ENCODE measurements at regions not wholly inside any gene's neighbourhood (a gene's known extent, or its start where the extent isn't known, plus 50 kb on each side); places are given as distances from the start of the nearest gene placed in this dataset.

DNA sequence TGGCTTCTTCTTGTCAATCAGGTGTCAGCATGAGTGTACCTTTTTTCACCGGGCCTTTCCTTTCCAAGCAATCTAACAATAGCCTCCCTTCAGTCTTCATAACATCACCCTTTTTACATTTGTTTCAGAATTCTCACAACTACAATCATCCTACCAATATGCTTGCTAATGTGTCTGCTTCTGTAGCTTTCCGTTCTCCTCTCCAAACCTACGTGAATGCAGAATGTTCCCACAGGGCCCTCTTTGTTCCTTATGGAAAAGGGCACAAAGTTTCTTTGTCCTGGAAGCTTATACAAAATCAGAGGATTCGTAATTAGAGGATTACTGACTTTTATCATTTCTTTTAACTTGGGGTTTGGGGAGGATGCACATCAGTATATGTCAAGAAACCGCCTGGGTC, 461.8 kb downstream of the CENPC start:
- H3K4me3 ChIP-seq (replicated peaks; ENCODE audit: insufficient read depth, low read length) = no peak overlapping the region
- no peaks in the 10 kb centered on the region for H3K27me3 ChIP-seq (ENCODE audit: insufficient read depth, poor library complexity, severe bottlenecking)
- H3K27ac ChIP-seq (replicated peaks) = no peak overlapping the region
- no peak for DNase-seq (ENCODE audit: low read depth in 1 of 2, low spot score in 1 of 2)
- no peak for TF ChIP-seq SPI1 (IDR thresholded peaks at IDR 0.05; ENCODE audit: borderline replicate concordance, low read depth)
- no peak for TF ChIP-seq POLR2AphosphoS5 (IDR thresholded peaks at IDR 0.05; ENCODE audit: low read depth)
- TF ChIP-seq REST (IDR thresholded peaks at IDR 0.05; ENCODE audit: insufficient replicate concordance, low read depth) = no peak

GRCh38 chr4:67082746-67083145, 462.6 kb downstream of the CENPC start:
- Histone ChIP-seq H3K27me3 (ENCODE audit: insufficient read depth, poor library complexity, severe bottlenecking) (no peaks in the 10 kb centered on the region), H3K4me3 (replicated peaks; ENCODE audit: insufficient read depth, low read length) (no peak overlapping the region), H3K27ac (replicated peaks) (no peak overlapping the region)
- no peak for DNase-seq (ENCODE audit: low read depth in 1 of 2, low spot score in 1 of 2)
- TF ChIP-seq REST (IDR thresholded peaks at IDR 0.05; ENCODE audit: insufficient replicate concordance, low read depth) = no peak
- TF ChIP-seq SPI1 (IDR thresholded peaks at IDR 0.05; ENCODE audit: borderline replicate concordance, low read depth) = no peak
- TF ChIP-seq, protein P1, sequence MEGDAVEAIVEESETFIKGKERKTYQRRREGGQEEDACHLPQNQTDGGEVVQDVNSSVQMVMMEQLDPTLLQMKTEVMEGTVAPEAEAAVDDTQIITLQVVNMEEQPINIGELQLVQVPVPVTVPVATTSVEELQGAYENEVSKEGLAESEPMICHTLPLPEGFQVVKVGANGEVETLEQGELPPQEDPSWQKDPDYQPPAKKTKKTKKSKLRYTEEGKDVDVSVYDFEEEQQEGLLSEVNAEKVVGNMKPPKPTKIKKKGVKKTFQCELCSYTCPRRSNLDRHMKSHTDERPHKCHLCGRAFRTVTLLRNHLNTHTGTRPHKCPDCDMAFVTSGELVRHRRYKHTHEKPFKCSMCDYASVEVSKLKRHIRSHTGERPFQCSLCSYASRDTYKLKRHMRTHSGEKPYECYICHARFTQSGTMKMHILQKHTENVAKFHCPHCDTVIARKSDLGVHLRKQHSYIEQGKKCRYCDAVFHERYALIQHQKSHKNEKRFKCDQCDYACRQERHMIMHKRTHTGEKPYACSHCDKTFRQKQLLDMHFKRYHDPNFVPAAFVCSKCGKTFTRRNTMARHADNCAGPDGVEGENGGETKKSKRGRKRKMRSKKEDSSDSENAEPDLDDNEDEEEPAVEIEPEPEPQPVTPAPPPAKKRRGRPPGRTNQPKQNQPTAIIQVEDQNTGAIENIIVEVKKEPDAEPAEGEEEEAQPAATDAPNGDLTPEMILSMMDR (IDR thresholded peaks at IDR 0.05; ENCODE audit: insufficient read depth, low read length) = no peak
- no peak for TF ChIP-seq POLR2AphosphoS5 (IDR thresholded peaks at IDR 0.05; ENCODE audit: low read depth)
- TF ChIP-seq GABPA (IDR thresholded peaks at IDR 0.05; ENCODE audit: low read depth) = no peak

GRCh38 chr4:67080046-67080557, 465.2 kb downstream of the CENPC start:
- Histone ChIP-seq H3K27me3 (ENCODE audit: insufficient read depth, poor library complexity, severe bottlenecking) (no peaks in the 10 kb centered on the region), H3K4me3 (replicated peaks; ENCODE audit: insufficient read depth, low read length) (no peak overlapping the region), H3K27ac (replicated peaks) (no peak overlapping the region)
- no peak for DNase-seq (ENCODE audit: low read depth in 1 of 2, low spot score in 1 of 2)
- TF ChIP-seq SPI1 (IDR thresholded peaks at IDR 0.05; ENCODE audit: borderline replicate concordance, low read depth) (no peak), POLR2AphosphoS5 (IDR thresholded peaks at IDR 0.05; ENCODE audit: low read depth) (no peak)

DNA sequence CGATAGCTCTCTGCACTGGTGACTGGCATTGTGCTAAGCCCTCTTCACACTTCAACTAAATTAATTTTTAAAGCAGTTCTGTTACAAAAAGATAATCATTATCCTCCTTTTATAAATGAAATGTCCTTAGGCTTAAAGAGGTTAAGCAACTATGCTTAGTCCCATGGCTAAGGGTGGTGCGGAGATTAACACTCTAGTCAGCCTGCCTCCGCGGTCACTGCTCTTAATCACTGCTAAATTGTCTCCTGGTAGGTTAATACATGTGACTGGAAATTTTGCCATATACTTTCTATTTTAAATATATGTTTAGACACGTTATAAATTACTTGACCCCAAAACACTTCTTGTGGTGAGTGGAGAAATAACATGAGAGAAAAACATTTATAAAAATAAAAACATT, 473.7 kb downstream of the CENPC start:
- no peak overlapping the region for H3K27ac ChIP-seq (replicated peaks)
- H3K27me3 ChIP-seq (ENCODE audit: insufficient read depth, poor library complexity, severe bottlenecking) = no peaks in the 10 kb centered on the region
- TF ChIP-seq GABPA (IDR thresholded peaks at IDR 0.05; ENCODE audit: low read depth) = no peak
- TF ChIP-seq POLR2AphosphoS5 (IDR thresholded peaks at IDR 0.05; ENCODE audit: low read depth) = no peak
- TF ChIP-seq SPI1 (IDR thresholded peaks at IDR 0.05; ENCODE audit: borderline replicate concordance, low read depth) = no peak
- TF ChIP-seq, protein P1 (IDR thresholded peaks at IDR 0.05; ENCODE audit: insufficient read depth, low read length) = no peak
- TF ChIP-seq REST (IDR thresholded peaks at IDR 0.05; ENCODE audit: insufficient replicate concordance, low read depth) = no peak
- no peak overlapping the region for H3K4me3 ChIP-seq (replicated peaks; ENCODE audit: insufficient read depth, low read length)
- no peak for DNase-seq (ENCODE audit: low read depth in 1 of 2, low spot score in 1 of 2)

Data from HL-60 (cell line).